GM18867 (cell line): ENCODE measurements at regions not wholly inside any gene's neighbourhood (a gene's known extent, or its start where the extent isn't known, plus 50 kb on each side); places are given as distances from the start of the nearest gene placed in this dataset.
"Not testable (repeated sequence)": the region's sequence is repeated elsewhere in the genome, so short reads cannot be mapped to it uniquely, and the experiment has no call there.

Experiments
- ATAC-seq: cut with Tn5 transposase; IDR thresholded peaks from one replicate; pipeline ENCODE4 v1.9.1; 2021; ENCODE audit warnings: mild to moderate bottlenecking, moderate library complexity; ENCODE audit not compliant: unreplicated experiment

- ATAC-seq, result no peak
These were observed 160.4 kb downstream of the UACA start for GRCh38 chr15:70602834-70603560.

GRCh38 chr15:70602281-70602680 is 161.1 kb downstream of the UACA start:
- no peak for ATAC-seq

GRCh38 chr15:70597945-70598344 is 165.4 kb downstream of the UACA start:
- no peak for ATAC-seq

- no peak for ATAC-seq
These were observed 166.2 kb downstream of the UACA start for GRCh38 chr15:70597056-70597603.

GRCh38 chr15:70596354-70597055 is 166.9 kb downstream of the UACA start:
- ATAC-seq, result no peak

GRCh38 chr15:70593795-70594194 is 169.6 kb downstream of the UACA start:
- ATAC-seq, result no peak

GRCh38 chr15:70589728-70590127 is 173.6 kb downstream of the UACA start:
- ATAC-seq, result no peak

GRCh38 chr15:70589221-70589620 is 174.1 kb downstream of the UACA start:
- no peak for ATAC-seq

- no peak for ATAC-seq
These were observed 174.7 kb downstream of the UACA start for GRCh38 chr15:70588613-70589012.

- ATAC-seq, result no peak
These were observed 175.3 kb downstream of the UACA start for GRCh38 chr15:70587896-70588567.

- not testable (repeated sequence) for ATAC-seq
These were observed 176.2 kb downstream of the UACA start for GRCh38 chr15:70587012-70587634.

- ATAC-seq, result no peak
These were observed 177.1 kb downstream of the UACA start for GRCh38 chr15:70586241-70586640.

GRCh38 chr15:70585707-70586034 is 177.7 kb downstream of the UACA start:
- ATAC-seq, result no peak

- ATAC-seq, result no peak
These were observed 178.3 kb downstream of the UACA start for GRCh38 chr15:70584838-70585706.

- no peak for ATAC-seq
These were observed 178.9 kb downstream of the UACA start for GRCh38 chr15:70584441-70584837.

GRCh38 chr15:70583006-70583405 is 180.4 kb downstream of the UACA start:
- no peak for ATAC-seq

- no peak for ATAC-seq
These were observed 181.0 kb downstream of the UACA start for GRCh38 chr15:70582143-70582945.

GRCh38 chr15:70580958-70581357 is 182.4 kb downstream of the UACA start:
- ATAC-seq, result no peak

GRCh38 chr15:70580286-70580685 is 183.1 kb downstream of the UACA start:
- no peak for ATAC-seq

- ATAC-seq, result no peak
These were observed 183.6 kb downstream of the UACA start for GRCh38 chr15:70579766-70580165.
